Kidney epithelial cell (primary cell): ENCODE measurements at regions not wholly inside any gene's neighbourhood (a gene's known extent, or its start where the extent isn't known, plus 50 kb on each side); places are given as distances from the start of the nearest gene placed in this dataset.

Experiments used
- DNase-seq: peaks from one replicate; pipeline ENCODE4 v3.0.0-alpha.2; 2010; ENCODE audit warnings: low read depth
- H3K27me3 ChIP-seq: 2 replicates; pipeline ENCODE4 v1.6.0; 2011; ENCODE audit warnings: low read length; ENCODE audit not compliant: control insufficient read depth, insufficient read depth
- H3K36me3 ChIP-seq: 2 replicates; pipeline ENCODE4 v1.5.1; 2011; ENCODE audit warnings: low read length; ENCODE audit not compliant: control insufficient read depth, insufficient read depth
- H3K4me3 ChIP-seq: 2 replicates; pipeline ENCODE4 v1.5.1; 2011; ENCODE audit warnings: low read depth, mild to moderate bottlenecking, control low read depth, low read length
- TF ChIP-seq, protein P1 (sequence below): IDR thresholded peaks from 2 replicates; pipeline ENCODE4 v1.5.1; 2011; ENCODE audit warnings: mild to moderate bottlenecking, moderate library complexity, low read length, control low read depth, inconsistent platforms; ENCODE audit not compliant: insufficient read depth, poor library complexity, severe bottlenecking

DNA sequence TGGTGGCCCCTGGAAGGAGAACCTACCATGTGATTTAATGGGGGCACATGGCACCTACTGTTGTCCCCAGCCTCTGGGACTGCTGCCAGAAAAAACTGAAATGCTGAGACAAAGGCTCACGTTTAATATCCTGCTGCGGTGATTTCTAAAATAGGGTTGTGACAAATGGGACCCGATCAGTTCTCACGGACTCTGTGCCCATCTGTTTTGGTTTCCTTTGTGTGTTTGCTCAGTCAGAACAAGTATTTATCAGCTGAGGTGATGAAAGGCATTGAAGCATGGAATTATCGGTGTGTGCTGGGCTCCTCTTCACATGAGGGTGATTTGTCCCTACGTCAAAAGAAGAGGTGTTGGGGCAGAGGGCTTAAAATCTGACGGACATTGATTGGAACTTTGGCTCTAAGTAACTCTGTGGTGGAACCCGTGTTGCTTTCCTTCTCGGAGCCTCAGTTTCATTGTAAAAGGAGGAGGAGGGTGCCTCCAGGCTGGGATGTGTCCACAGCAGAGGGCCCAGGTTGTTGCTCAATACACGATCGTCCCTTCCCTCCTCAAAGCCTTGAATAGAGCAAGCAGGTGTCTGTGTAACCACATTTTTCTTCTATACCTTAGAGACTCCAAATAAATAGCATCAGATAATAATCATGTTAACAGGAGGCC lies 283.3 kb upstream of the RGMA start:
- Histone ChIP-seq H3K36me3 (no peaks in the 10 kb centered on the region), H3K4me3 (no peak overlapping the region), H3K27me3 (no peaks in the 10 kb centered on the region)
- no peak for DNase-seq
- TF ChIP-seq, protein P1, sequence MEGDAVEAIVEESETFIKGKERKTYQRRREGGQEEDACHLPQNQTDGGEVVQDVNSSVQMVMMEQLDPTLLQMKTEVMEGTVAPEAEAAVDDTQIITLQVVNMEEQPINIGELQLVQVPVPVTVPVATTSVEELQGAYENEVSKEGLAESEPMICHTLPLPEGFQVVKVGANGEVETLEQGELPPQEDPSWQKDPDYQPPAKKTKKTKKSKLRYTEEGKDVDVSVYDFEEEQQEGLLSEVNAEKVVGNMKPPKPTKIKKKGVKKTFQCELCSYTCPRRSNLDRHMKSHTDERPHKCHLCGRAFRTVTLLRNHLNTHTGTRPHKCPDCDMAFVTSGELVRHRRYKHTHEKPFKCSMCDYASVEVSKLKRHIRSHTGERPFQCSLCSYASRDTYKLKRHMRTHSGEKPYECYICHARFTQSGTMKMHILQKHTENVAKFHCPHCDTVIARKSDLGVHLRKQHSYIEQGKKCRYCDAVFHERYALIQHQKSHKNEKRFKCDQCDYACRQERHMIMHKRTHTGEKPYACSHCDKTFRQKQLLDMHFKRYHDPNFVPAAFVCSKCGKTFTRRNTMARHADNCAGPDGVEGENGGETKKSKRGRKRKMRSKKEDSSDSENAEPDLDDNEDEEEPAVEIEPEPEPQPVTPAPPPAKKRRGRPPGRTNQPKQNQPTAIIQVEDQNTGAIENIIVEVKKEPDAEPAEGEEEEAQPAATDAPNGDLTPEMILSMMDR = no peak

DNA sequence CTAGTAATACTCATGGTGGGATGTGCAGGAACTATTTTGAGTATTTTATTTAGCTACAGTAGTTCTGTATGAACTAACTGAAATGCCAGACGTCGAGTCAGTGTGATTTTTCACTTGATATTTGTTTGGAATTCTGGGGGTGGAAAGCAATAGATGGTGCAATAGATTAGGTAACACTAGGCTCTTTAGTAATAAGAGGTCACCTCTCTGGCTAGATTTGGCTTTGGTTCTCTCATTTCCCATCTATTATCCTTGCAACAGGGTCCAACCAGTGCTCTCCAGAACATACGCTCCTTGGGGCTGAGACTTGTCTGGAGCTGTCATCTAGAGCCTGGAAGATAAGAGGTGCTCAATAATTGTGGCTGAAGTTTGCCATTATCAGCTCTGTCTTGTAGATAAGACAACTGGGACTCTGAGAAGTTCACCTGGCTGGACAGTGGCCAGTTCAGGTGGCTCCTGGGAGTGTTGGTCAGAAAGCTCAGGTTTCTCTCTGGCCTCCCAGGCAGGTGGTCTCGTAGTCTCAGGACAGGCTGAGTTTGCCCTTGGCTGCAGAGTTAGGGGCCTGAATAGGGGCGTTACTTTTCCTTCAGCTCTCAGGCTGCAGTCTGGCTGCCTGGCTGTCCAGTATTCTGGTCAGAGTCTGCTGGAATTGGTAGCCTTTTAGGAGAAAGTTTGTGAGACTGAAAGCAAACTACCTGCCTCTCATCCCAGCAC lies 277.5 kb upstream of the RGMA start:
- no peak for DNase-seq
- H3K4me3 ChIP-seq = no peak overlapping the region
- H3K36me3 ChIP-seq = no peaks in the 10 kb centered on the region
- TF ChIP-seq, protein P1 = no peak
- no peaks in the 10 kb centered on the region for H3K27me3 ChIP-seq

DNA sequence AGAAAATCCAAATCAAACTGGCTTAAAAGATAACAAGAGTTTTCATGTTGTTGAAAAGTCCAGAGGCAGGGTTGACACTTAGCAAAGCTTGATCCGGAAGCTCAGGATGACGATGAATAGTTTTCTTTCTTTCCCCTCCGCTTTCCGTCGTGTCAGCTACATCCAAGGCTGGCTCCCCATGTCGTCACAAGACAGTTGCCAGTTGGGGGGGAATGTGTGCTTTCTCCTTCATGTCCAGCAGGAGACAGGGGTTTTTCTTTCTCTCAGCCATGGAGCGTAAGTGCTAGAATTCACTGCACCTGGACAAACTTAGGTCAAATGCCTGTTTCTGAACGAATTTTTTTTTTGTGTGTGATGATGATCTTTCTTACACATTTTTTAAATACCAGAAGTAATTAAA lies 273.8 kb upstream of the RGMA start:
- no peaks in the 10 kb centered on the region for H3K27me3 ChIP-seq
- DNase-seq = no peak
- no peak overlapping the region for H3K4me3 ChIP-seq
- TF ChIP-seq, protein P1 = no peak
- no peaks in the 10 kb centered on the region for H3K36me3 ChIP-seq

DNA sequence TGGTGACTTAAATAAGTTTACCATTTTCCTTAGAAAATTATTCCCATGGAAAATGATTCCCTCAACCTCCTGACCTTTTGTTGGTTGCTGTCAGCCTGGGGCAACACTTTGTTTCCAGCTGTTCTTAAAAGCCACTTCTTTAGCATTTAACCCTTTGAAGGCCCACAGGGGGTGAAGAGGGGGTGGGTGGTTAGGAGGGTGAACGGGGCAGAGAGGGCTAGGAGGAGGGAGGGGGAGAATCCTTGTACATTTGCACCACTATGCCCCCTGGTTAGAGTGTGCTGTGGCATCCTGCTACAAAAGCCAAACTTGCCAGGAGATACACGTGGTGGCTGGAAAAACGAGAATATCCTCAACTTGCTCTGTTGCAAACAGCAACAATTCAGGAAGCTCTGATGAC lies 273.2 kb upstream of the RGMA start:
- Histone ChIP-seq H3K4me3 (no peak overlapping the region), H3K27me3 (no peaks in the 10 kb centered on the region), H3K36me3 (no peaks in the 10 kb centered on the region)
- TF ChIP-seq, protein P1 = no peak
- DNase-seq = no peak

DNA sequence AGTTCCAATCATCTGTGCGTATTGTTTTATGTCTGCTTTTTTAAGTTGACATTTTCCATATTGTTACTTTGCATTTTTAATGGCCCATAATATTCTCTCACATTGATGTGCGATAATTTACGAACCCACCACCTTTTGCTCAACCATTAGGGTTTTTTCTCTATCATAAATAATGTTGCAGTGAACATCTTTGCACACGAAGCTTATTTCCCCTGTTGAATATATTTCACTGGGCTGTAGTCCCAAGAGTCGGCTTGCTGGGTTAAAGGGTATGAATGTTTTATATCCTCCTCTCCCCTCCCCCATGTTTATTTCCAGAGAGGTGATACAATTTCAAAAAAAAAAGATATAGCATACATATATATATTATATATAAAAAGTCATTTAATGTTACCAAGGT lies 272.7 kb upstream of the RGMA start:
- Histone ChIP-seq H3K36me3 (no peaks in the 10 kb centered on the region), H3K4me3 (no peak overlapping the region), H3K27me3 (no peaks in the 10 kb centered on the region)
- no peak for DNase-seq
- TF ChIP-seq, protein P1 = no peak
